Endothelial cell of umbilical vein (primary cell): ENCODE measurements at regions not wholly inside any gene's neighbourhood (a gene's known extent, or its start where the extent isn't known, plus 50 kb on each side); places are given as distances from the start of the nearest gene placed in this dataset.

Experiments used
- CTCF ChIP-seq, 2 donors: IDR thresholded peaks; 1 replicate in 1 of 2; 2 replicates in 1 of 2; pipeline ENCODE4 v1.5.1; 2011; ENCODE audit warnings: low read length in 2 of 2, mild to moderate bottlenecking in 2 of 2, moderate library complexity in 2 of 2, control low read depth in 1 of 2, inconsistent platforms in 1 of 2, low read depth in 1 of 2; ENCODE audit not compliant: insufficient read depth in 1 of 2; ENCODE audit errors: extremely low read depth in 1 of 2
- POLR2A ChIP-seq: IDR thresholded peaks from 2 replicates; pipeline ENCODE4 v1.6.1; 2012; ENCODE audit warnings: low read depth, mild to moderate bottlenecking, control low read depth, low read length

- TF ChIP-seq POLR2A (no peak), CTCF (IDR thresholded peaks at IDR 0.05; ENCODE audit: extremely low read depth in 1 of 2, insufficient read depth in 1 of 2, low read depth in 1 of 2, low read length in 2 of 2) (no peak)
Measured at GRCh38 chr1:87851490-87851889, 522.8 kb downstream of the LMO4 start.
